GM19395 (cell line): ENCODE measurements at regions not wholly inside any gene's neighbourhood (a gene's known extent, or its start where the extent isn't known, plus 50 kb on each side); places are given as distances from the start of the nearest gene placed in this dataset.

ENCODE experiments used
- ATAC-seq: cut with Tn5 transposase; IDR thresholded peaks from one replicate; pipeline ENCODE4 v1.9.1; 2021; ENCODE audit warnings: mild to moderate bottlenecking, moderate library complexity; ENCODE audit not compliant: unreplicated experiment

- no peak for ATAC-seq
These were observed 60.0 kb upstream of the NKX1-1 start for GRCh38 chr4:1466034-1466862.

- no peak for ATAC-seq
These were observed 59.2 kb upstream of the NKX1-1 start for GRCh38 chr4:1465173-1466033.

GRCh38 chr4:1464581-1465171, 58.4 kb upstream of the NKX1-1 start:
- no peak for ATAC-seq

- ATAC-seq, result no peak
These were observed 57.8 kb upstream of the NKX1-1 start for GRCh38 chr4:1463927-1464540.

GRCh38 chr4:1463088-1463926, 57.1 kb upstream of the NKX1-1 start:
- no peak for ATAC-seq

GRCh38 chr4:1462768-1463075, 56.5 kb upstream of the NKX1-1 start:
- ATAC-seq, result no peak

- ATAC-seq, result no peak
These were observed 55.9 kb upstream of the NKX1-1 start for GRCh38 chr4:1462009-1462767.

- ATAC-seq, result no peak
These were observed 55.0 kb upstream of the NKX1-1 start for GRCh38 chr4:1460967-1461868.

GRCh38 chr4:1459722-1460511, 53.7 kb upstream of the NKX1-1 start:
- no peak for ATAC-seq

- no peak for ATAC-seq
These were observed 53.0 kb upstream of the NKX1-1 start for GRCh38 chr4:1459081-1459721.

GRCh38 chr4:1458581-1458980, 52.3 kb upstream of the NKX1-1 start:
- no peak for ATAC-seq
